NB4 (cell line): ENCODE measurements at regions not wholly inside any gene's neighbourhood (a gene's known extent, or its start where the extent isn't known, plus 50 kb on each side); places are given as distances from the start of the nearest gene placed in this dataset.
A peak's percentile ranks its signal among the peaks of the same experiment; 100 is the strongest.

Experiments
- DNase-seq: peaks from one replicate; pipeline ENCODE4 v3.0.0; 2010; ENCODE audit warnings: low read depth
- H3K4me3 ChIP-seq: one replicate; pipeline ENCODE4 v1.5.1; 2011; ENCODE audit warnings: mild to moderate bottlenecking, low read depth, low read length, moderate library complexity
- MYC ChIP-seq: IDR thresholded peaks from 2 replicates; pipeline ENCODE4 v1.6.1; 2011; ENCODE audit warnings: low read depth, low read length
- POLR2A ChIP-seq: IDR thresholded peaks from 2 replicates; pipeline ENCODE4 v1.6.1; 2011; ENCODE audit warnings: mild to moderate bottlenecking; ENCODE audit not compliant: insufficient read length; ENCODE audit errors: extremely low read depth
- TF ChIP-seq, protein P1 (sequence below): IDR thresholded peaks from 2 replicates; pipeline ENCODE4 v1.6.1; 2011; ENCODE audit warnings: low read depth, low read length
- TF ChIP-seq, protein P2 (sequence below): IDR thresholded peaks from one replicate; pipeline ENCODE4 v1.5.1; 2012; ENCODE audit warnings: low read depth, low read length

DNA sequence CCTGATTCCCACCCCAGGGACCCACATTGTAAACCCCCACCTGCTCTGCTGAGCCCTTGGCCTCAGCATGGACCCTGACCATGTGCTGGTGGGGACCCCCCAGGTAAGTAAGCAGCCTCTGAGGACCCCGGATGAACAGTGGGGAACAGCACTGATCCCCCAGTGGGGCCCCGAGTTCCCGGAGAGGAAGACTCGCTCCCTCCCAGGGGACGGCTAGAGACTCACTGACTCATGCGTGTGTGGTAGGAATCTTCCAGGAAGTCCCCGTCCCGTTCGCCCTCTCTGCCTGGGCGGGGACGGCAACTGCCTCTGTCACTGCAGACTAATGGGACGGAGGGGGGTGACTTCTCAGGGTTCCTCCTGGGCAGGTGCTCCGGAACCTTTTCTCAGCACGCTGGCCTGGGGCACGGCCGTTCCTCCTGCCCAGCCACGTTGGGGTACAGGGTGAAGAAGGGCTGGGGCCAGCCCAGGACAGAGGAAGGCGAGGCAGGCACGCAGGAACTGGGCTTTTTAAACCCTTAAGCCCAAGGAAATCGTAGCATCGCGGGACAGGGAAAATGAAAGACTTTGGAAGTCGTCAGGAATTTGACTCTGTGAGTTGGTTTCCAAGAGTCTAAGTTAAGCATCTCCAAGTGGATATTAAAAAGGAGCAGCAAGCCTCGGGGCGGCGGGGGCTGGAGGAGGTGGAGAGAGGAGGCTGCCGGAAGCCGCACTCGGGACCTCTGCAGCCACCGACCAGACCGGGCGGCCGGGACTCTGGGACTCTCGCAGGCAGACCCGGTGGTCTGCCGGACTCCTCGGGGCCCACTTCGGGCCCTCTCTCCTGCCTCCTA is 178.7 kb downstream of the SEC14L1 start:
- peak overlapping the region; percentile 87 for H3K4me3 ChIP-seq
- DNase-seq = peak; percentile 93
- TF ChIP-seq, protein P1, sequence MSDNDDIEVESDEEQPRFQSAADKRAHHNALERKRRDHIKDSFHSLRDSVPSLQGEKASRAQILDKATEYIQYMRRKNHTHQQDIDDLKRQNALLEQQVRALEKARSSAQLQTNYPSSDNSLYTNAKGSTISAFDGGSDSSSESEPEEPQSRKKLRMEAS = peak; percentile 53
- TF ChIP-seq, protein P2, sequence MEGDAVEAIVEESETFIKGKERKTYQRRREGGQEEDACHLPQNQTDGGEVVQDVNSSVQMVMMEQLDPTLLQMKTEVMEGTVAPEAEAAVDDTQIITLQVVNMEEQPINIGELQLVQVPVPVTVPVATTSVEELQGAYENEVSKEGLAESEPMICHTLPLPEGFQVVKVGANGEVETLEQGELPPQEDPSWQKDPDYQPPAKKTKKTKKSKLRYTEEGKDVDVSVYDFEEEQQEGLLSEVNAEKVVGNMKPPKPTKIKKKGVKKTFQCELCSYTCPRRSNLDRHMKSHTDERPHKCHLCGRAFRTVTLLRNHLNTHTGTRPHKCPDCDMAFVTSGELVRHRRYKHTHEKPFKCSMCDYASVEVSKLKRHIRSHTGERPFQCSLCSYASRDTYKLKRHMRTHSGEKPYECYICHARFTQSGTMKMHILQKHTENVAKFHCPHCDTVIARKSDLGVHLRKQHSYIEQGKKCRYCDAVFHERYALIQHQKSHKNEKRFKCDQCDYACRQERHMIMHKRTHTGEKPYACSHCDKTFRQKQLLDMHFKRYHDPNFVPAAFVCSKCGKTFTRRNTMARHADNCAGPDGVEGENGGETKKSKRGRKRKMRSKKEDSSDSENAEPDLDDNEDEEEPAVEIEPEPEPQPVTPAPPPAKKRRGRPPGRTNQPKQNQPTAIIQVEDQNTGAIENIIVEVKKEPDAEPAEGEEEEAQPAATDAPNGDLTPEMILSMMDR = no peak
- TF ChIP-seq MYC (peak; percentile 86), POLR2A (peak; percentile 33)

GRCh38 chr17:77320044-77320440 is 179.3 kb downstream of the SEC14L1 start:
- TF ChIP-seq MYC (peak; percentile 95), POLR2A (peak; percentile 13)
- TF ChIP-seq, protein P1 = peak; percentile 75
- TF ChIP-seq, protein P2 = no peak
- peak overlapping the region; percentile 87 for H3K4me3 ChIP-seq
- peak; percentile 82 for DNase-seq

DNA sequence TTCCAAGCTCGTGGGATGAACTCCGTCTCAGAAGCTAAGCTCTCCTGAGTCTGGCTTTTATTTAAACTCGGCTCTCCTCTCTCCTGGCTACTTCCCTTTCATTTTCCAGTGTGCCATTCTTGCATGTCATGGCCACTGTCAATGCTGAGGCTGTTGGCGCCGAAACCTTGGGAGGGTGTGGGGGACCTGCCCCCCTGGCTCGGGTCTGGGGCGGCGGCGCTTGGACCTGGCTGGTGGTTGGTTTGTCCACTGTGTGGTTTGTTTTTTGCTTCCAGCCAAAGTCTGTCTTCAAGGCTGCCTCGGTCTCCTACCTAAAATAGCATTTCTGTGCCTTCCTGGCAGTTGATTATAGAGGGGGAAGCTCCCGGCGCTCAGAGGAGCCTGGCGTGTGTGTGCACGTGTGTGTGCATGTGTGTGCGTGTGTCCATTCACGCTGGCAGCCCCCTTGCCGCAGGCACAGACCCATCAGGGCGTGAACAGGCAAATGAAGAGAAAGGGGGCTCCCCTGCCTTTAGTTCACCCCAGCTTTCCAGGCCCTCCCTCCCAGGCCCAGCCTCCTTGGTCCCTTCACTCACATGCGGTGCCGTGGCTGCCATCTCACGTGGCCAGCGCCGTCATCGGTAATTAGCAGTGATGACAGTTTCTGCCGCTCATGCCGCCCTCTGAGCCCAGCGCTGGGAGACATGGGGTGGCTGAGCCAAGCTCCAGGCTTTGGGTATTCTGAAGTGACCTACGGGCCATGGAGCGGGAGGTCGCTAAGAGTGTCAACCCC is 179.9 kb downstream of the SEC14L1 start:
- TF ChIP-seq, protein P1 = peak; percentile 90
- no peak for TF ChIP-seq POLR2A
- peak; percentile 86 for TF ChIP-seq MYC
- peak overlapping the region; percentile 87 for H3K4me3 ChIP-seq
- DNase-seq = peak; percentile 75

GRCh38 chr17:77321649-77322513 is 181.1 kb downstream of the SEC14L1 start:
- TF ChIP-seq, protein P2 = peak; percentile 2
- TF ChIP-seq MYC = no peak
- TF ChIP-seq POLR2A = no peak
- TF ChIP-seq, protein P1 = no peak
- peak; percentile 61 for DNase-seq
- H3K4me3 ChIP-seq = peak overlapping the region; percentile 87

GRCh38 chr17:77322514-77323412 is 182.0 kb downstream of the SEC14L1 start:
- TF ChIP-seq, protein P2 = no peak
- TF ChIP-seq, protein P1 = peak; percentile 28; the same call in 1 of the 2 replicates
- TF ChIP-seq MYC (0 out of 2 replicates have a peak, but pooled peaks have one; percentile 10), POLR2A (no peak)
- peak overlapping the region; percentile 87 for H3K4me3 ChIP-seq
- DNase-seq = peak; percentile 95
